Body of pancreas (tissue), 4 donors: ENCODE measurements at regions not wholly inside any gene's neighbourhood (a gene's known extent, or its start where the extent isn't known, plus 50 kb on each side); places are given as distances from the start of the nearest gene placed in this dataset.

ENCODE experiments used
- ATAC-seq: fragments of 150-250 bp; one replicate; pipeline ENCODE4 v1.9.1; 2016
- DNase-seq, 4 donors: peaks; one replicate each; pipeline ENCODE4 v3.0.0-alpha.2; 2019
- H3K27ac ChIP-seq, 4 donors: fragments of 200-600 bp; sonication (generic); 1 replicate in 3 of 4; 2 replicates in 1 of 4; pipeline versions ENCODE4 v1.5.1 to v1.6.1; 2016 to 2019; ENCODE audit warnings: mild to moderate bottlenecking in 1 of 4, mixed read lengths in 1 of 4, moderate library complexity in 1 of 4
- H3K27me3 ChIP-seq, 2 donors: fragments of 200-600 bp; sonication (generic); one replicate each; pipeline ENCODE4 v1.6.0; 2016; ENCODE audit warnings: mild to moderate bottlenecking in 1 of 2
- H3K36me3 ChIP-seq, 2 donors: fragments of 200-600 bp; sonication (generic); replicated peaks in 1 of 2; 2 replicates each; pipeline ENCODE4 v1.5.1; 2016; ENCODE audit warnings: low read depth in 2 of 2; ENCODE audit not compliant: insufficient read depth in 1 of 2
- H3K4me1 ChIP-seq: fragments of 200-600 bp; sonication (generic); one replicate; pipeline ENCODE4 v1.6.0; 2016
- H3K4me3 ChIP-seq, 2 donors: fragments of 200-600 bp; sonication (generic); 1 replicate in 1 of 2; 2 replicates in 1 of 2; pipeline ENCODE4 v1.5.1; 2016 to 2019
- H3K9me3 ChIP-seq, 3 donors: fragments of 200-600 bp; sonication (generic); 1 replicate in 2 of 3; 2 replicates in 1 of 3; pipeline ENCODE4 v1.5.1; 2016
- CTCF ChIP-seq, 7 experiments: fragments of 450-650 bp in 4 of 7; fragments of 200-600 bp in 3 of 7; sonication (generic) in 3 of 7; IDR thresholded peaks; one replicate each; pipeline ENCODE4 v1.5.1; 2016 to 2019; ENCODE audit warnings: antibody characterized with exemption in 7 of 7
- POLR2A ChIP-seq, 3 donors: fragments of 450-650 bp; IDR thresholded peaks; one replicate each; pipeline ENCODE4 v1.6.1; 2016; ENCODE audit warnings: antibody characterized with exemption in 3 of 3, mild to moderate bottlenecking in 2 of 3
- WGBS, 2 donors: methylation state at CpG; one replicate each; pipeline ENCODE4 v1.1.5; 2017; 5-methylcytosine and 5-hydroxymethylcytosine counted together
- intact Hi-C: fragments of 100-400 bp; cut with DNase I; formaldehyde crosslinking; loops from one replicate; pipeline ENCODE4 v1.15.1; 2023

GRCh38 chr5:175261526-175261925, 182.5 kb downstream of the DRD1 start:
- DNase-seq = no peak
- intact Hi-C loops = no loop called here
- H3K9me3 ChIP-seq = no peaks in the 10 kb centered on the region
- TF ChIP-seq POLR2A (IDR thresholded peaks at IDR 0.05) = no peak
- TF ChIP-seq CTCF (IDR thresholded peaks at IDR 0.05) = no peak
- no peak overlapping the region for H3K4me3 ChIP-seq
- H3K27me3 ChIP-seq = no peaks in the 10 kb centered on the region
- WGBS, 2 donors = 67 to 73% methylated on average over 4 of the region's 4 CpGs
- no peak for ATAC-seq
- H3K27ac ChIP-seq = no peak overlapping the region
- no peaks in the 10 kb centered on the region for H3K36me3 ChIP-seq
- no peaks in the 10 kb centered on the region for H3K4me1 ChIP-seq

DNA sequence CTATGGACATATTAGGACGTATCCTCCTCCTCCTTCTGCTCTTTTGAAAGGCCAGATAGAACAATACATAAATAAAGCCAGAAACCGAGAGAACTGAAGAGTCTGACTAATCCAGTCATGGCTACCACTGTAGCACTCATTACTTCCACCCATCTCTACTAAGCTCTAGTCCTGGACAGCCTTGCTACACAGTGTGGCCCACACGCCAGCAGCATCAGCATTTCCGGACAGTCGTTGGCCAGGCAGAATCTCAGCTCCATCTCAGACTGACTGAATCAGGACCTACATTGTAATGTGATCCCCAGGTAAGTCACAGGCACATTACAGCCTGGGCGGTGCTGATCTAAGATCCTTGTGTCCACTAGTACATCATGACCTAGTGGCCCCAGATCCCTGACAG, 182.9 kb downstream of the DRD1 start:
- no peak for DNase-seq
- TF ChIP-seq CTCF (IDR thresholded peaks at IDR 0.05) = no peak
- no peak for TF ChIP-seq POLR2A (IDR thresholded peaks at IDR 0.05)
- no peaks in the 10 kb centered on the region for H3K36me3 ChIP-seq
- 55 to 57% methylated on average over 6 of the region's 6 CpGs for WGBS, 2 donors
- no peaks in the 10 kb centered on the region for H3K4me1 ChIP-seq
- H3K27me3 ChIP-seq = no peaks in the 10 kb centered on the region
- H3K4me3 ChIP-seq = no peak overlapping the region
- intact Hi-C loops = no loop called here
- no peak for ATAC-seq
- no peak overlapping the region for H3K27ac ChIP-seq
- H3K9me3 ChIP-seq = no peaks in the 10 kb centered on the region

GRCh38 chr5:175257847-175258194, 186.2 kb downstream of the DRD1 start:
- H3K9me3 ChIP-seq = no peaks in the 10 kb centered on the region
- no peak for ATAC-seq
- no peaks in the 10 kb centered on the region for H3K27me3 ChIP-seq
- no peak overlapping the region for H3K4me3 ChIP-seq
- H3K27ac ChIP-seq = no peak overlapping the region
- intact Hi-C loops = no loop called here
- no peaks in the 10 kb centered on the region for H3K4me1 ChIP-seq
- DNase-seq = no peak
- no peaks in the 10 kb centered on the region for H3K36me3 ChIP-seq
- 58 to 69% methylated on average over 1 of the region's 1 CpG for WGBS, 2 donors
- no peak for TF ChIP-seq POLR2A (IDR thresholded peaks at IDR 0.05)

DNA sequence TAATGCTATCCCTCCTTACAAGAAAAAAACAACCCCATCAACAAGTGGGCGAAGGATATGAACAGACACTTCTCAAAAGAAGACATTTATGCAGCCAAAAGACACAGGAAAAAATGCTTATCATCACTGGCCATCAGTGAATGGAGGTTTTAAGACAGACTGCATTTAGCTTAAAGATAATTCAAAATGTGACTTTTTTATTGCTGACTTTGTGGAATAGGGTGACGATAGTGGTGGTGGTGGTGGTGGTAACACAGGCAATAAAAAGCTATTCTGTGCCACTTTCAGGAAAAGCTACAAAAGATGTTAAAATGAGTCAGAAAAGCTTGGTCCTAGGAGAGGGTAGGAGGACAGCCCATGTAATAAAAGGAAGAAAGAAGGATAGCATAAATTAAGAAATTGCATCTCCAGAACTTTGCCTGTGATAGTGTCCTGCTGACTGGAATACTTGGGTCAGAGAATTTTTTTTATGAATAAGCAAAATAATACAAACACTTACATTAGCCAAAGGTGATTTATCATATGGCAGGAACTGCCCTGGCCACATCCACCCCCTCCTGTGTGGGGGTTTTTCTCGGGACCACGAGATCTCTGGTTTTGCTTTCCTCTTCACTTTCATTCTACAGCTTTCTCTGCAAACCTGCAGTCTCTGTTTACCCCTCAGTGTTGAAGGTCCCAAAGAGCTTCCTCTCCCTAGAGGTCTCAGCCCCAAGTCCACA, 186.7 kb downstream of the DRD1 start:
- intact Hi-C loops = no loop called here
- Histone ChIP-seq H3K27ac (no peak overlapping the region), H3K4me3 (no peak overlapping the region), H3K27me3 (no peaks in the 10 kb centered on the region), H3K36me3 (no peaks in the 10 kb centered on the region), H3K4me1 (no peaks in the 10 kb centered on the region), H3K9me3 (no peaks in the 10 kb centered on the region)
- ATAC-seq (no peak), DNase-seq (no peak)
- no peak for TF ChIP-seq CTCF (IDR thresholded peaks at IDR 0.05)
- no peak for TF ChIP-seq POLR2A (IDR thresholded peaks at IDR 0.05)
- 71 to 73% methylated on average over 4 of the region's 4 CpGs for WGBS, 2 donors

DNA sequence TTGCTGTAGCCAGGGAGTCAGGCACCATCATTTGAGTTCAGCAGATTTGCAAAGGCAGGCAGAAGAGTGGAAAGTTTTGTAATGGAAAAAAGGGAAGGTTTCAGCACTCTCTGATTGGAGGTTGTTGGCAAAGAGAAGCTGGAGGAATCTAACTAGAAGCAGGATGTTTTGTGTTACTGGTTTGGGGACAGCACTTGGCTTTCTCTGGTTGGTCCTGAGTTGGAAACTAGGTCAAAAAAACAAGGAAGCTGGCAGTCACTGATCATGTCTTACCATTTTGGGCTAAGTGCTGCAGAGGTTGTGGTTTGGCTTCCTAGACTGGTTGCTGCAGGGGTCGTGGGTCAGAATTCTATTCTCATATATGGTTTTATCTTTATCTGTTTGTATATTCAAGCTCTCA, 189.8 kb downstream of the DRD1 start:
- peak in 1 of 4 donors; percentile 33 for DNase-seq
- H3K9me3 ChIP-seq = no peaks in the 10 kb centered on the region
- no peaks in the 10 kb centered on the region for H3K36me3 ChIP-seq
- intact Hi-C loops = no loop called here
- no peaks in the 10 kb centered on the region for H3K27me3 ChIP-seq
- no peak overlapping the region for H3K27ac ChIP-seq
- peak; percentile 56 for ATAC-seq
- WGBS, 2 donors = 16 to 21% methylated on average over 1 of the region's 1 CpG
- H3K4me1 ChIP-seq = no peaks in the 10 kb centered on the region
- no peak for TF ChIP-seq POLR2A (IDR thresholded peaks at IDR 0.05)
- no peak for TF ChIP-seq CTCF (IDR thresholded peaks at IDR 0.05)
- no peak overlapping the region for H3K4me3 ChIP-seq
